Neural crest cell (in vitro differentiated cells): ENCODE measurements at regions not wholly inside any gene's neighbourhood (a gene's known extent, or its start where the extent isn't known, plus 50 kb on each side); places are given as distances from the start of the nearest gene placed in this dataset.

Source experiments
- DNase-seq: peaks from one replicate; pipeline ENCODE4 v3.0.0; 2021; ENCODE audit warnings: low read depth, mixed read lengths, low spot score
- H3K27ac Mint-ChIP-seq: one replicate; pipeline ENCODE4 v1.8.0; 2021; ENCODE audit warnings: mild to moderate bottlenecking, mixed read lengths; ENCODE audit not compliant: unreplicated experiment
- H3K27me3 Mint-ChIP-seq: 2 replicates; pipeline ENCODE4 v1.8.0; 2021; ENCODE audit warnings: low read depth, mild to moderate bottlenecking, mixed read lengths
- H3K36me3 Mint-ChIP-seq: 2 replicates; pipeline ENCODE4 v1.8.0; 2021; ENCODE audit warnings: low read depth, mild to moderate bottlenecking, mixed read lengths
- H3K4me1 Mint-ChIP-seq: 2 replicates; pipeline ENCODE4 v1.8.0; 2021; ENCODE audit warnings: mixed read lengths
- H3K4me3 Mint-ChIP-seq: one replicate; pipeline ENCODE4 v1.8.0; 2021; ENCODE audit warnings: mild to moderate bottlenecking, mixed read lengths
- H3K9me3 Mint-ChIP-seq: 2 replicates; pipeline ENCODE4 v1.8.0; 2021; ENCODE audit warnings: mixed read lengths
- CTCF ChIP-seq: fragments of 200-600 bp; sonication (generic); conservative IDR thresholded peaks from 2 replicates; pipeline ENCODE4 v1.5.0; 2021; ENCODE audit warnings: antibody characterized with exemption, mild to moderate bottlenecking

GRCh38 chr13:73593199-73593765 lies 534.5 kb downstream of the KLF5 start:
- H3K36me3 Mint-ChIP-seq = no peaks in the 10 kb centered on the region
- no peaks in the 10 kb centered on the region for H3K9me3 Mint-ChIP-seq
- no peak overlapping the region for H3K27ac Mint-ChIP-seq
- no peak overlapping the region for H3K4me3 Mint-ChIP-seq
- no peaks in the 10 kb centered on the region for H3K4me1 Mint-ChIP-seq
- TF ChIP-seq CTCF = no peak
- no peak for DNase-seq
- H3K27me3 Mint-ChIP-seq = no peaks in the 10 kb centered on the region

GRCh38 chr13:73591861-73592260 lies 533.1 kb downstream of the KLF5 start:
- no peak for TF ChIP-seq CTCF
- Mint-ChIP-seq H3K9me3 (no peaks in the 10 kb centered on the region), H3K36me3 (no peaks in the 10 kb centered on the region), H3K4me1 (no peaks in the 10 kb centered on the region), H3K4me3 (no peak overlapping the region), H3K27ac (no peak overlapping the region), H3K27me3 (no peaks in the 10 kb centered on the region)
- DNase-seq = no peak

- DNase-seq = no peak
- Mint-ChIP-seq H3K27ac (no peak overlapping the region), H3K36me3 (no peaks in the 10 kb centered on the region), H3K27me3 (no peaks in the 10 kb centered on the region), H3K4me1 (no peaks in the 10 kb centered on the region), H3K4me3 (no peak overlapping the region), H3K9me3 (peaks cover 4% of the 10 kb centered on the region)
- TF ChIP-seq CTCF = no peak
These were observed 532.0 kb downstream of the KLF5 start for GRCh38 chr13:73590795-73591194.

- Mint-ChIP-seq H3K4me1 (peaks cover 13% of the 10 kb centered on the region), H3K9me3 (peaks cover 6% of the 10 kb centered on the region), H3K36me3 (no peaks in the 10 kb centered on the region), H3K27ac (no peak overlapping the region), H3K27me3 (no peaks in the 10 kb centered on the region), H3K4me3 (no peak overlapping the region)
- no peak for DNase-seq
- TF ChIP-seq CTCF = no peak
These were observed 526.4 kb downstream of the KLF5 start for GRCh38 chr13:73585236-73585635.

GRCh38 chr13:73583331-73583730 lies 524.5 kb downstream of the KLF5 start:
- Mint-ChIP-seq H3K4me3 (no peak overlapping the region), H3K27ac (no peak overlapping the region)
- no peak for TF ChIP-seq CTCF

More at GRCh38 chr13:73583331-73583730, 524.5 kb downstream of the KLF5 start:
- Mint-ChIP-seq H3K4me1 (peaks cover 15% of the 10 kb centered on the region), H3K27me3 (no peaks in the 10 kb centered on the region), H3K9me3 (peaks cover 6% of the 10 kb centered on the region), H3K36me3 (no peaks in the 10 kb centered on the region)
- no peak for DNase-seq
